ENCODE measurements at regions not wholly inside any gene's neighbourhood (a gene's known extent, or its start where the extent isn't known, plus 50 kb on each side); places are given as distances from the start of the nearest gene placed in this dataset.

DNA sequence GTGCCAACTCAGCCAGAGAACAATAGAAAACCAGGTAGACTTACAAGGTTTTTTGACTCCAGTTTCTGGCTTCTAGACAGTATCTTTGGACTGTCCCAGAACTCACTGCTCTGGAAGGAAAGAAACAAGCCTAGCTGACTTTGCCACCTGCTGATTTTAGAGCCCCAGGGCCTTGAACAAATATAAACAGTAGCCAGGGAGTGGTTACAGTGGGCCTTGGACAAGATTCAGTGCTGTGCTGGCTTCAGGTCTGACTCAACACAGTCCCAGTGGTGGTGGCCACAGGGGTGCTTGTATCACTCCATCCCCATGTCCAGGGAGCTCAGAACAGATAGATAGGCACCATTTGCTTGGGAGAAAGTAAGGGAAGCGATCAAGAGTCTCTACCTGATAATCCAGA lies 694.1 kb upstream of the ADGRL3 start:
- TF ChIP-seq GATA3 (IDR thresholded peaks at IDR 0.05; ENCODE audit: low read depth, low read length) (no peak), GATA2 (IDR thresholded peaks at IDR 0.05; ENCODE audit: low read depth, low read length) (no peak)
